ENCODE measurements at regions not wholly inside any gene's neighbourhood (a gene's known extent, or its start where the extent isn't known, plus 50 kb on each side); places are given as distances from the start of the nearest gene placed in this dataset.

- ChIA-PET POLR2A (no interaction called here), CTCF (no interaction called here)
- no peak for DNase-seq (ENCODE audit: low read depth, low spot score)
- TF ChIP-seq CTCF (IDR thresholded peaks at IDR 0.05; ENCODE audit: insufficient read depth, low read length, missing control alignments), result no peak
- H3K4me3 ChIP-seq (ENCODE audit: low read depth, low read length), result no peak overlapping the region
Measured at GRCh38 chr6:93749930-93750329, 330.6 kb upstream of the EPHA7 start.

- TF ChIP-seq CTCF (IDR thresholded peaks at IDR 0.05; ENCODE audit: insufficient read depth, low read length, missing control alignments), result no peak
- POLR2A ChIA-PET, result no interaction called here
- DNase-seq (ENCODE audit: low read depth, low spot score), result no peak
- CTCF ChIA-PET, result no interaction called here
- H3K4me3 ChIP-seq (ENCODE audit: low read depth, low read length), result no peak overlapping the region
Measured at GRCh38 chr6:93749191-93749590, 329.8 kb upstream of the EPHA7 start.

- no peak for DNase-seq (ENCODE audit: low read depth, low spot score)
- ChIA-PET POLR2A (no interaction called here), CTCF (no interaction called here)
- H3K4me3 ChIP-seq (ENCODE audit: low read depth, low read length), result no peak overlapping the region
- no peak for TF ChIP-seq CTCF (IDR thresholded peaks at IDR 0.05; ENCODE audit: insufficient read depth, low read length, missing control alignments)
Measured at GRCh38 chr6:93746892-93747291, 327.5 kb upstream of the EPHA7 start.

- POLR2A ChIA-PET, result no interaction called here
- H3K4me3 ChIP-seq (ENCODE audit: low read depth, low read length), result no peak overlapping the region
- DNase-seq (ENCODE audit: low read depth, low spot score), result no peak
- no peak for TF ChIP-seq CTCF (IDR thresholded peaks at IDR 0.05; ENCODE audit: insufficient read depth, low read length, missing control alignments)
- CTCF ChIA-PET, result no interaction called here
Measured at GRCh38 chr6:93745306-93745705, 325.9 kb upstream of the EPHA7 start.

GRCh38 chr6:93735099-93735498 is 315.7 kb upstream of the EPHA7 start:
- no peak for TF ChIP-seq CTCF (IDR thresholded peaks at IDR 0.05; ENCODE audit: insufficient read depth, low read length, missing control alignments)
- no peak for DNase-seq (ENCODE audit: low read depth, low spot score)
- CTCF ChIA-PET, result no interaction called here
- H3K4me3 ChIP-seq (ENCODE audit: low read depth, low read length), result no peak overlapping the region
- POLR2A ChIA-PET, result no interaction called here

GRCh38 chr6:93731306-93731705 is 311.9 kb upstream of the EPHA7 start:
- POLR2A ChIA-PET, result no interaction called here
- no peak for TF ChIP-seq CTCF (IDR thresholded peaks at IDR 0.05; ENCODE audit: insufficient read depth, low read length, missing control alignments)
- no peak overlapping the region for H3K4me3 ChIP-seq (ENCODE audit: low read depth, low read length)
- CTCF ChIA-PET, result no interaction called here
- no peak for DNase-seq (ENCODE audit: low read depth, low spot score)
